B cell (primary cell): ENCODE measurements at regions not wholly inside any gene's neighbourhood (a gene's known extent, or its start where the extent isn't known, plus 50 kb on each side); places are given as distances from the start of the nearest gene placed in this dataset.

Source experiments
- ATAC-seq: fragments of 200-7000 bp; cut with Tn5 transposase; one replicate; pipeline ENCODE4 v1.10.0; 2021; ENCODE audit warnings: low read depth, mild to moderate bottlenecking, moderate number of reproducible peaks, moderate library complexity
- CTCF ChIA-PET: fragments of 350-600 bp; sonication (Branson Sonifier 250); formaldehyde crosslinking; loops from one replicate; lab custom pipeline; 2021; ENCODE audit warnings: antibody characterized with exemption, inconsistent platforms; lab: Charles Lee
- POLR2A ChIA-PET: fragments of 350-600 bp; sonication (Branson Sonifier 250); formaldehyde crosslinking; loops from one replicate; lab custom pipeline; 2021; ENCODE audit warnings: antibody characterized with exemption; lab: Charles Lee
- DNase-seq: peaks from one replicate; pipeline ENCODE4 v3.0.0; 2013
- H2AFZ ChIP-seq: 2 replicates; pipeline ENCODE4 v1.6.1; 2012; ENCODE audit warnings: mild to moderate bottlenecking, low read depth, low read length; ENCODE audit not compliant: insufficient read depth, poor library complexity, severe bottlenecking
- H3K27ac ChIP-seq, 2 donors: 1 replicate in 1 of 2; 2 replicates in 1 of 2; pipeline ENCODE4 v1.5.1; 2012 to 2013; ENCODE audit warnings: low read length in 2 of 2, mild to moderate bottlenecking in 2 of 2, moderate library complexity in 1 of 2
- H3K27me3 ChIP-seq, 4 experiments: fragments of 200-600 bp in 1 of 4; sonication (generic) in 1 of 4; replicated peaks in 1 of 4; 1 replicate in 2 of 4; 2 replicates in 2 of 4; pipeline versions ENCODE4 v1.6.1 to v1.7.0; 2013 to 2016; ENCODE audit warnings: low read length in 3 of 4, mild to moderate bottlenecking in 2 of 4, mixed read lengths in 1 of 4, moderate library complexity in 1 of 4; ENCODE audit not compliant: insufficient read depth in 4 of 4, control insufficient read depth in 3 of 4; ENCODE audit errors: control extremely low read depth in 1 of 4
- H3K36me3 ChIP-seq, 2 experiments: replicated peaks in 1 of 2; 1 replicate in 1 of 2; 2 replicates in 1 of 2; pipeline versions ENCODE4 v1.6.1 to v1.7.1; 2013; ENCODE audit warnings: low read length in 1 of 2; ENCODE audit not compliant: insufficient read depth in 2 of 2, control insufficient read depth in 1 of 2; ENCODE audit errors: control extremely low read depth in 1 of 2, extremely low read depth in 1 of 2
- H3K4me1 ChIP-seq, 2 donors: fragments of 200-600 bp in 1 of 2; sonication (generic) in 1 of 2; 1 replicate in 1 of 2; 2 replicates in 1 of 2; pipeline versions ENCODE4 v1.5.1 to v1.6.1; 2013 to 2017; ENCODE audit warnings: low read length in 2 of 2; ENCODE audit not compliant: control insufficient read depth in 2 of 2, insufficient read depth in 2 of 2
- H3K4me2 ChIP-seq: replicated peaks from 2 replicates; pipeline ENCODE3; 2012; ENCODE audit warnings: mild to moderate bottlenecking, low read depth, low read length; ENCODE audit not compliant: poor library complexity, severe bottlenecking
- H3K4me3 ChIP-seq, 5 experiments: fragments of 200-600 bp in 1 of 5; sonication (generic) in 1 of 5; 1 replicate in 3 of 5; 2 replicates in 2 of 5; pipeline versions ENCODE4 v1.5.1 to v1.7.0; 2011 to 2016; ENCODE audit warnings: low read length in 4 of 5, mild to moderate bottlenecking in 4 of 5, low read depth in 2 of 5, control low read depth in 1 of 5, moderate library complexity in 1 of 5; ENCODE audit not compliant: insufficient read depth in 1 of 5; ENCODE audit errors: control extremely low read depth in 1 of 5, extremely low read depth in 1 of 5
- H3K79me2 ChIP-seq: fragments of 200-600 bp; sonication (generic); one replicate; pipeline ENCODE4 v1.6.0; 2016; ENCODE audit warnings: low read length; ENCODE audit not compliant: control insufficient read depth, insufficient read depth
- H3K9ac ChIP-seq: fragments of 200-600 bp; sonication (generic); 2 replicates; pipeline ENCODE4 v1.6.1; 2017; ENCODE audit warnings: mild to moderate bottlenecking, low read length, moderate library complexity
- H3K9me3 ChIP-seq, 3 donors: one replicate each; pipeline versions ENCODE4 v1.6.1 to v1.7.1; 2013; ENCODE audit warnings: low read length in 2 of 3; ENCODE audit not compliant: control insufficient read depth in 2 of 3, insufficient read depth in 1 of 3; ENCODE audit errors: control extremely low read depth in 1 of 3
- H4K20me1 ChIP-seq: 2 replicates; pipeline ENCODE4 v1.6.0; 2012; ENCODE audit warnings: mild to moderate bottlenecking, low read length; ENCODE audit not compliant: insufficient read depth, control insufficient read depth, poor library complexity, severe bottlenecking
- H3K27ac Mint-ChIP-seq: one replicate; pipeline ENCODE4 v1.8.0; 2021; ENCODE audit warnings: mixed read lengths
- H3K27me3 Mint-ChIP-seq: one replicate; pipeline ENCODE4 v1.8.0; 2021; ENCODE audit warnings: mixed read lengths
- H3K4me1 Mint-ChIP-seq: one replicate; pipeline ENCODE4 v1.8.0; 2021; ENCODE audit warnings: mixed read lengths
- H3K4me3 Mint-ChIP-seq: one replicate; pipeline ENCODE4 v1.8.0; 2021; ENCODE audit warnings: mixed read lengths
- H3K9me3 Mint-ChIP-seq: one replicate; pipeline ENCODE4 v1.8.0; 2022; ENCODE audit warnings: mixed read lengths; ENCODE audit not compliant: insufficient read depth
- CTCF ChIP-seq: fragments of 200-600 bp; IDR thresholded peaks from one replicate; pipeline ENCODE4 v1.8.0; 2022; ENCODE audit warnings: antibody characterized with exemption, mild to moderate bottlenecking
- EZH2 ChIP-seq: IDR thresholded peaks from 2 replicates; pipeline ENCODE4 v1.6.1; 2012; ENCODE audit warnings: borderline replicate concordance, low read depth, mild to moderate bottlenecking, moderate library complexity, low read length; ENCODE audit not compliant: insufficient read depth, poor library complexity, severe bottlenecking
- WGBS: methylation state at CpG from one replicate; pipeline ENCODE4 v1.1.5; 2013; ENCODE audit warnings: missing lambda C conversion rate; ENCODE audit not compliant: insufficient coverage; 5-methylcytosine and 5-hydroxymethylcytosine counted together
- intact Hi-C: fragments of 100-400 bp; cut with micrococcal nuclease; formaldehyde crosslinking; loops from one replicate; pipeline ENCODE4 v1.10.0; 2022

GRCh38 chr1:98559291-98559690, 102.2 kb upstream of the SNX7 start:
- WGBS: no CpG with 5 or more reads among the region's 2 CpGs
- no peaks in the 10 kb centered on the region for H3K79me2 ChIP-seq
- no peak overlapping the region for H3K27ac ChIP-seq
- Mint-ChIP-seq H3K4me3 (no peak overlapping the region), H3K4me1 (no peaks in the 10 kb centered on the region), H3K27me3 (no peaks in the 10 kb centered on the region), H3K9me3 (peaks cover 6% of the 10 kb centered on the region), H3K27ac (no peak overlapping the region)
- H3K4me3 ChIP-seq: no peak overlapping the region
- POLR2A ChIA-PET: no interaction called here
- no peaks in the 10 kb centered on the region for H3K27me3 ChIP-seq
- H3K9ac ChIP-seq: no peak overlapping the region
- intact Hi-C loops: no loop called here
- no peak overlapping the region for H2AFZ ChIP-seq
- ATAC-seq (no peak), DNase-seq (no peak)
- H3K9me3 ChIP-seq: peaks cover 0 to 7% (median 0%) of the 10 kb centered on the region in 3 donors
- CTCF ChIA-PET: no interaction called here
- no peaks in the 10 kb centered on the region for H3K36me3 ChIP-seq
- H3K4me2 ChIP-seq: no peak overlapping the region
- H3K4me1 ChIP-seq: no peaks in the 10 kb centered on the region
- no peaks in the 10 kb centered on the region for H4K20me1 ChIP-seq
- TF ChIP-seq EZH2 (no peak), CTCF (no peak)

DNA sequence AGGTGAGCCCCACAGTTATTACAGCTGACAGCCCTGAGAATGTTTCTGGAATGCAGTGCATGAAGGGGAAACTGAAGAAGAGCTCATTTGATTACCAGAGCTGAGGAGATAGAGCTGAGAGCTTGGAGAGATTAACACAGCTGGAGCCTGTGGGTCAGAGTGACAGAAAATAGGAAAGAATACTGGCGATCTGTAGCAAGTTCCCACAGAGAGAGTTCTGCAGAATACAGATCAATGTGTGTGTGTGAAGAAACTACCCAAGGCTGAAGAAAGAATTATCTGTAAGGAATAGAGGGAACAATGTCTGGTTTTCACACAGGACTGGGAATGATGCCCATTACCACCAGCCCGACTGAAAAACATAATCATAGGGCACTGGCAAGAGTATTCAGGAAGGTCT, 103.6 kb upstream of the SNX7 start:
- no peak overlapping the region for H3K4me2 ChIP-seq
- H3K79me2 ChIP-seq: no peaks in the 10 kb centered on the region
- no peak overlapping the region for H3K9ac ChIP-seq
- no peak overlapping the region for H3K27ac ChIP-seq
- Mint-ChIP-seq H3K9me3 (peaks cover 6% of the 10 kb centered on the region), H3K27ac (no peak overlapping the region), H3K4me1 (no peaks in the 10 kb centered on the region), H3K27me3 (no peaks in the 10 kb centered on the region), H3K4me3 (no peak overlapping the region)
- H3K4me1 ChIP-seq: no peaks in the 10 kb centered on the region
- DNase-seq (no peak), ATAC-seq (no peak)
- no peaks in the 10 kb centered on the region for H3K27me3 ChIP-seq
- H3K36me3 ChIP-seq: no peaks in the 10 kb centered on the region
- H2AFZ ChIP-seq: no peak overlapping the region
- intact Hi-C loops: no loop called here
- WGBS: 60% methylated on average over 1 of the region's 2 CpGs
- H3K4me3 ChIP-seq: no peak overlapping the region
- H3K9me3 ChIP-seq: peaks cover 0 to 2% (median 0%) of the 10 kb centered on the region in 3 donors
- no peak for TF ChIP-seq CTCF
- TF ChIP-seq EZH2: no peak
- no peaks in the 10 kb centered on the region for H4K20me1 ChIP-seq
- CTCF ChIA-PET: no interaction called here
- POLR2A ChIA-PET: no interaction called here
